SH-SY5Y (cell line): ENCODE measurements at regions not wholly inside any gene's neighbourhood (a gene's known extent, or its start where the extent isn't known, plus 50 kb on each side); places are given as distances from the start of the nearest gene placed in this dataset.

Source experiments
- GATA2 ChIP-seq: IDR thresholded peaks from 2 replicates; pipeline ENCODE4 v1.6.1; 2011; ENCODE audit warnings: mild to moderate bottlenecking, low read depth, low read length
- GATA3 ChIP-seq: IDR thresholded peaks from 2 replicates; pipeline ENCODE4 v1.6.1; 2011; ENCODE audit warnings: low read depth, mild to moderate bottlenecking, low read length, moderate library complexity

GRCh38 chr3:35322070-35322469 lies 317.3 kb upstream of the ARPP21 start:
- TF ChIP-seq GATA2, result no peak
- no peak for TF ChIP-seq GATA3
